GM21737 (cell line): ENCODE measurements at regions not wholly inside any gene's neighbourhood (a gene's known extent, or its start where the extent isn't known, plus 50 kb on each side); places are given as distances from the start of the nearest gene placed in this dataset.

Experiments used
- ATAC-seq: cut with Tn5 transposase; IDR thresholded peaks from one replicate; pipeline ENCODE4 v1.9.1; 2021; ENCODE audit warnings: mild to moderate bottlenecking, moderate library complexity; ENCODE audit not compliant: unreplicated experiment

- ATAC-seq: no peak
Measured at GRCh38 chr2:220450846-220451245, 823.4 kb downstream of the SLC4A3 start.

- no peak for ATAC-seq
Measured at GRCh38 chr2:220451438-220451837, 824.0 kb downstream of the SLC4A3 start.

GRCh38 chr2:220452561-220452960, 825.1 kb downstream of the SLC4A3 start:
- no peak for ATAC-seq

GRCh38 chr2:220455351-220455990, 828.0 kb downstream of the SLC4A3 start:
- ATAC-seq: no peak

GRCh38 chr2:220458051-220458450, 830.6 kb downstream of the SLC4A3 start:
- ATAC-seq: no peak

- no peak for ATAC-seq
Measured at GRCh38 chr2:220460257-220460985, 833.0 kb downstream of the SLC4A3 start.

- ATAC-seq: no peak
Measured at GRCh38 chr2:220463876-220464275, 836.4 kb downstream of the SLC4A3 start.

GRCh38 chr2:220465700-220466099, 838.3 kb downstream of the SLC4A3 start:
- ATAC-seq: no peak

GRCh38 chr2:220466251-220466691, 838.8 kb downstream of the SLC4A3 start:
- no peak for ATAC-seq

GRCh38 chr2:220469201-220469600, 841.8 kb downstream of the SLC4A3 start:
- ATAC-seq: no peak

GRCh38 chr2:220473611-220474010, 846.2 kb downstream of the SLC4A3 start:
- no peak for ATAC-seq

- ATAC-seq: no peak
Measured at GRCh38 chr2:220476877-220477276, 849.4 kb downstream of the SLC4A3 start.

- ATAC-seq: no peak
Measured at GRCh38 chr2:220478305-220479058, 851.1 kb downstream of the SLC4A3 start.

GRCh38 chr2:220482716-220483115, 855.3 kb downstream of the SLC4A3 start:
- ATAC-seq: no peak

- no peak for ATAC-seq
Measured at GRCh38 chr2:220489121-220489520, 861.7 kb downstream of the SLC4A3 start.

- no peak for ATAC-seq
Measured at GRCh38 chr2:220491670-220492069, 864.2 kb downstream of the SLC4A3 start.

- ATAC-seq: no peak
Measured at GRCh38 chr2:220493871-220494525, 866.6 kb downstream of the SLC4A3 start.

- no peak for ATAC-seq
Measured at GRCh38 chr2:220496513-220496912, 869.1 kb downstream of the SLC4A3 start.

GRCh38 chr2:220499225-220499624, 871.8 kb downstream of the SLC4A3 start:
- ATAC-seq: no peak

GRCh38 chr2:220502539-220502938, 875.1 kb downstream of the SLC4A3 start:
- no peak for ATAC-seq

- ATAC-seq: no peak
Measured at GRCh38 chr2:220503431-220503830, 876.0 kb downstream of the SLC4A3 start.
